HG02981 (cell line): ENCODE measurements at regions not wholly inside any gene's neighbourhood (a gene's known extent, or its start where the extent isn't known, plus 50 kb on each side); places are given as distances from the start of the nearest gene placed in this dataset.
"Not testable (repeated sequence)": the region's sequence is repeated elsewhere in the genome, so short reads cannot be mapped to it uniquely, and the experiment has no call there.

Source experiments
- ATAC-seq: cut with Tn5 transposase; IDR thresholded peaks from one replicate; pipeline ENCODE4 v1.9.1; 2021; ENCODE audit warnings: mild to moderate bottlenecking, moderate library complexity; ENCODE audit not compliant: unreplicated experiment

GRCh38 chr12:91702843-91703425, 442.7 kb downstream of the BTG1 start:
- ATAC-seq: no peak

- ATAC-seq: no peak
Observed at GRCh38 chr12:91695964-91696363, 449.7 kb downstream of the BTG1 start.

- not testable (repeated sequence) for ATAC-seq
Observed at GRCh38 chr12:91695406-91695805, 450.2 kb downstream of the BTG1 start.

- ATAC-seq: no peak
Observed at GRCh38 chr12:91690531-91690930, 455.1 kb downstream of the BTG1 start.

GRCh38 chr12:91687052-91688017, 458.3 kb downstream of the BTG1 start:
- ATAC-seq: peak; percentile 54

- ATAC-seq: no peak
Observed at GRCh38 chr12:91685917-91686316, 459.7 kb downstream of the BTG1 start.

GRCh38 chr12:91681751-91682150, 463.9 kb downstream of the BTG1 start:
- no peak for ATAC-seq

- ATAC-seq: no peak
Observed at GRCh38 chr12:91680864-91681263, 464.8 kb downstream of the BTG1 start.

- ATAC-seq: no peak
Observed at GRCh38 chr12:91677556-91677955, 468.1 kb downstream of the BTG1 start.

GRCh38 chr12:91675401-91675800, 470.2 kb downstream of the BTG1 start:
- no peak for ATAC-seq

- no peak for ATAC-seq
Observed at GRCh38 chr12:91672130-91672529, 473.5 kb downstream of the BTG1 start.

- ATAC-seq: no peak
Observed at GRCh38 chr12:91667694-91668093, 478.0 kb downstream of the BTG1 start.

GRCh38 chr12:91663744-91664143, 481.1 kb upstream of the DCN start:
- no peak for ATAC-seq

GRCh38 chr12:91663310-91663709, 480.7 kb upstream of the DCN start:
- ATAC-seq: no peak

- ATAC-seq: no peak
Observed at GRCh38 chr12:91662021-91662420, 479.4 kb upstream of the DCN start.

GRCh38 chr12:91657032-91657431, 474.4 kb upstream of the DCN start:
- ATAC-seq: no peak

- no peak for ATAC-seq
Observed at GRCh38 chr12:91655966-91656365, 473.3 kb upstream of the DCN start.

GRCh38 chr12:91654087-91654486, 471.5 kb upstream of the DCN start:
- ATAC-seq: no peak

GRCh38 chr12:91651728-91652127, 469.1 kb upstream of the DCN start:
- ATAC-seq: no peak

GRCh38 chr12:91643763-91644162, 461.1 kb upstream of the DCN start:
- ATAC-seq: no peak

GRCh38 chr12:91640021-91640420, 457.4 kb upstream of the DCN start:
- no peak for ATAC-seq

- no peak for ATAC-seq
Observed at GRCh38 chr12:91639327-91639726, 456.7 kb upstream of the DCN start.
